Pulmonary artery endothelial cell (primary cell): ENCODE measurements at regions not wholly inside any gene's neighbourhood (a gene's known extent, or its start where the extent isn't known, plus 50 kb on each side); places are given as distances from the start of the nearest gene placed in this dataset.

ENCODE experiments used
- DNase-seq: peaks from one replicate; pipeline ENCODE4 v3.0.0-alpha.2; 2011; ENCODE audit warnings: low read depth, low spot score

GRCh38 chr3:115450036-115450435, 173.3 kb upstream of the GAP43 start:
- DNase-seq: no peak

GRCh38 chr3:115464036-115464435, 159.3 kb upstream of the GAP43 start:
- DNase-seq: no peak

- no peak for DNase-seq
Observed at GRCh38 chr3:115469649-115470048, 153.7 kb upstream of the GAP43 start.

GRCh38 chr3:115470254-115470653, 153.1 kb upstream of the GAP43 start:
- DNase-seq: no peak

GRCh38 chr3:115475178-115476041, 147.9 kb upstream of the GAP43 start:
- no peak for DNase-seq

GRCh38 chr3:115476472-115476871, 146.8 kb upstream of the GAP43 start:
- no peak for DNase-seq

- DNase-seq: no peak
Observed at GRCh38 chr3:115478359-115478758, 145.0 kb upstream of the GAP43 start.

GRCh38 chr3:115486880-115487279, 136.4 kb upstream of the GAP43 start:
- DNase-seq: no peak

- no peak for DNase-seq
Observed at GRCh38 chr3:115487968-115488367, 135.3 kb upstream of the GAP43 start.

- no peak for DNase-seq
Observed at GRCh38 chr3:115488409-115488808, 134.9 kb upstream of the GAP43 start.

- no peak for DNase-seq
Observed at GRCh38 chr3:115494826-115495225, 128.5 kb upstream of the GAP43 start.

- no peak for DNase-seq
Observed at GRCh38 chr3:115498421-115498820, 124.9 kb upstream of the GAP43 start.

- no peak for DNase-seq
Observed at GRCh38 chr3:115498898-115499297, 124.4 kb upstream of the GAP43 start.

- DNase-seq: no peak
Observed at GRCh38 chr3:115499666-115500065, 123.6 kb upstream of the GAP43 start.

- DNase-seq: no peak
Observed at GRCh38 chr3:115500795-115501194, 122.5 kb upstream of the GAP43 start.

GRCh38 chr3:115502128-115502527, 121.2 kb upstream of the GAP43 start:
- no peak for DNase-seq

- no peak for DNase-seq
Observed at GRCh38 chr3:115503394-115503793, 119.9 kb upstream of the GAP43 start.

- DNase-seq: no peak
Observed at GRCh38 chr3:115508562-115508961, 114.7 kb upstream of the GAP43 start.

- DNase-seq: no peak
Observed at GRCh38 chr3:115512565-115513415, 110.5 kb upstream of the GAP43 start.

GRCh38 chr3:115513416-115513800, 109.9 kb upstream of the GAP43 start:
- no peak for DNase-seq

GRCh38 chr3:115517457-115518050, 105.8 kb upstream of the GAP43 start:
- no peak for DNase-seq
